Stimulated activated CD4-positive, alpha-beta T cell treated with anti-CD3 and anti-CD28 coated beads, Interleukin-2, amount 100 ng/mL, for 24 hours (primary cell): ENCODE measurements at regions not wholly inside any gene's neighbourhood (a gene's known extent, or its start where the extent isn't known, plus 50 kb on each side); places are given as distances from the start of the nearest gene placed in this dataset.
"Not testable (repeated sequence)": the region's sequence is repeated elsewhere in the genome, so short reads cannot be mapped to it uniquely, and the experiment has no call there.

ENCODE experiments used
- DNase-seq, 2 donors: peaks; one replicate each; pipeline ENCODE4 v3.0.0-alpha.2; 2020

DNA sequence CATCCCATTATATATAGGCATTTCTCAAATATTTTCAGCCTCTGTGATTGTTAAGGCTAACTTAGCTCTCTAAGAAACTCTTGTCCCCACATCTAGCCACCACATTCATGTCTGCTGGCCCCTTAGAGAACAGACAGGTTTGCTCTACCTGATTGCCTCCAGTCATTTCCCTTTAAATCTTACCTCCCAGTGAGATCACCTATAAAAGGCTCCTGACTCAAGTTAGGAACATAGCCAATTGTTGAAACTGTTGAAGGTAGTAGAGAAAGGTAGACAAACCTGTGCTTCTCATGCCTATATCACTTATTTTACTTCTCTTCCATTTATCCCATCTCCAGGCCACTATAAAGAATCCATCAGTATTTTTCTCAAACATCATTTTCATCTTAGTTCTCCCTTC lies 771.4 kb downstream of the DIAPH3 start:
- DNase-seq, result no peak

DNA sequence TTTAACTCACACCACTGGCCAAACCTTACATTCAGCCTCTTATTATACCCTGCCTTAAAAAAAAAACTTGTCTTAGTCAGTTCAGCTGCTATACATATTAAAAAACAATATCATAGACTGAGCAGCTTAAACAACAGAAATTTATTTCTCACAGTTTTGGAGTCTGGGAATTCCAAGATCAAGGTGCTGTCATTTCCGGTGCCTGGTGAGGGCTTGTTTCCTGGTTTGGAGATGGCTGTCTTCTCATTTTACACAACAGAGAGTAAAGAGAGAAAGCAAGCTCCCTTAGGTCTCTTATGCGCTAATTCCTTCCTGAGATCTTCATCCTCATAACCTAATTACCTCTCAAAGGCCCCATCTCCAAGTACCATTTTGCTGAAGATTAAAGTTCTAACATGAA lies 769.2 kb downstream of the DIAPH3 start:
- no peak for DNase-seq

DNA sequence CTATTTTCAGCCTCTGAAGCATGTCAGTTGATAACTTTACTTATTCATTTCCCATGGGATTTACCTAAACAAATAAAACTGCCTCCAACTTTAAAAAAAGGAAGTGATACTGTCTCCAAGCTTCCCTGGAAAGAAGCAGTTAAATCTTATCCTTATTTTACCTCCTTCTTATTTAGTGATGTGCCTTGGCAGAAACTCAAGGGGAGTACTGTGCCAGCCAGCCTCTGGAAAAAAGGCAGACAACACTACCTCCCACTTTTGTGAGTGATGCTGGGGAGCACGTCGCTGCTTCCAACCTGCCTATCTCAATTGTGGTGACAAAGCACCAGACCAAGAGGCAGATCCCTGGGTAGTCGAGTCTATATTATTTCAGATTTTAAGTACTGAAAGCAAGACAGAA lies 765.6 kb downstream of the DIAPH3 start:
- DNase-seq, result no peak

DNA sequence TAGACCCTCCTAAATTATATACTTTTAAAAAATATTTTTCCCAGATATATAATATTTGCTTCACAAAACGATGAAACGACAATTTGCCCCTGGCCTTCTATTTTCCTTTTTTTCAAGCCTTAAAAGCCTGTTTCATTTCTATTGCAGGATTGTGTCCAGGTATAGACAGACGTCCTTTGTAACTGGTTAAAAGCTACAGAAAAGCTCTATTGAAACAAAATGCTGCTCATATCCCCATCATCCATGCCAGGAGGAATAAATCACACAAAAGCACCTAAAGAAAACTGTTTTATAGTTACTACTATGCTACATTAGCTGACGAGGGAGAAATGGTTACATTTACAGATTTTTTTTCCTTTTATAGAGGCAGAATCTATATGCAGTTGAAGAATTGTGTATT lies 765.1 kb downstream of the DIAPH3 start:
- no peak for DNase-seq

DNA sequence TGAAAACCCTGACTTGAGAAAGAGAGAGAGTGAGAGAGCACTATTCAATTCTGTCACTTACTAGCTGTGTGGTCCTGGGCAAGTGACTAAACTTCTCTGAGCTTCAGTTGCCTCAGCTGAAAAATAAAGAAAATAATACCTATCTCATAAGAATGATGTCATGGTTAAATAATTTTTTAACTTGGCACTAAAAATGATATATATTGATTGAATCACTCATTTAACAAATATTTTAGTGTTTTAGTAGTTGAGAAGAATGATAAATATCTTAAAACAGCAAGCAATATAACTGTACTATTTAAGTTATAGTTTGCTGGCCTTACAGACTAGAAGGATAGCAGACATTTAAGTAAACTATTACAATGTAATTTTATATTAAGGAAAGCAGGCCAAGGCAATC lies 764.2 kb downstream of the DIAPH3 start:
- no peak for DNase-seq

DNA sequence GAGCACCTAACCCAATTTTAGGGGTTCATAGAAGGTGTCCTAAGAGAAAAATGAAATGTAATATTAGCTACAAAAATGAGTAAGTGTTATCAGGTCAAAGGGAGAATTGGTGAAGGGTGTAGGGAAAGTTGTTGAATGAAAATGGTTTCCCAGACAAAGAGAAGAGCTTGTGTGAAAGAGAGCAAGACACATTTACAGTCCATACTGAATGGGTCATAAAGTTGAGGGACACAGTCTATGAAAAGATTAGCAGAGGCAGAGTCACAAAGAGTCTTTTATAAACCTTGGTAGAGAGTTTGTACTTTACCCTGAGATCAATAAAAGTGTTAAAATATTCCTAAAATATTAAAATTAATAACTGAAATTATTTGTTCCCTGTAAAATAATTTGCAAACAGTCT lies 759.4 kb downstream of the DIAPH3 start:
- DNase-seq, result no peak

DNA sequence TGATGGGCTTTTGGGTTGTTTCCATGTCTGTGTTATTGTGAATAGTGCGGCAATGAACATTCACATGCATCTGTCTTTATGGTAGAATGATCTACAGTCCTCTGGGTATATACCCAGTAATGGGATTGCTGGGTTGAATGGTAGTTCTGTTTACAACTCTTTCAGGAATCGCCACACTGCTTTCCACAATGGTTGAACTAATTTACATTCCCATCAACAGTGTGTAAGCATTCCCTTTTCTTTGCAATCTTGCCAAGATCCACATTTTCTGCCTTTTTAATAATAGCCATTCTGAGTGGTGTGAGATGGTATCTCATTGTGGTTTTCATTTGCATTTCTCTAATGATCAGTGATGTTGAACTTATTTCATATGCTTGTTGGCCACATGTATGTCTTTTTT lies 756.5 kb downstream of the DIAPH3 start:
- DNase-seq, result not testable (repeated sequence)

GRCh38 chr13:59408738-59409137 lies 755.0 kb downstream of the DIAPH3 start:
- DNase-seq, result no peak

DNA sequence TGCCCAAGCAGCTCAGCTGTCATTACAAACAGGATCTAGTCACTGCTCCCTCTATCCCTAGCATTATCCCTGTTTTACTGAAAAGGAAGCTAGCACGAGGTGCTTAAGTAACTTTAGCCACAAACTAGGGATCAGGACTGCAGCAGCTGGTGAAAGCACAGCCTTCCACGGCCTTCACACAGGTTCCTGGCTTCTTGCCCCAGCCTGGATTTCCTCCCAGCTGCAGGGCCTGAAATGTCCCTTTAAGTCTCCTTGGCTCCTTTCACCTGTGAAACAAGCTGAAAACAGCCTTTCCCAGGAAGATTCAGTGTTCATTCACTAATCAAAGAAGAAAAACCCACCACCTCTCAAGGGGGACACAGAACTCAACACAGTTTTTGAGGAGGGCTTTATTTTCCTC lies 754.5 kb downstream of the DIAPH3 start:
- DNase-seq, result no peak

- DNase-seq, result no peak
These were observed 754.0 kb downstream of the DIAPH3 start for GRCh38 chr13:59409634-59410200.

GRCh38 chr13:59413126-59413525 lies 750.6 kb downstream of the DIAPH3 start:
- no peak for DNase-seq

GRCh38 chr13:59414006-59414405 lies 749.7 kb downstream of the DIAPH3 start:
- DNase-seq, result no peak

GRCh38 chr13:59415498-59415897 lies 748.2 kb downstream of the DIAPH3 start:
- DNase-seq, result no peak

DNA sequence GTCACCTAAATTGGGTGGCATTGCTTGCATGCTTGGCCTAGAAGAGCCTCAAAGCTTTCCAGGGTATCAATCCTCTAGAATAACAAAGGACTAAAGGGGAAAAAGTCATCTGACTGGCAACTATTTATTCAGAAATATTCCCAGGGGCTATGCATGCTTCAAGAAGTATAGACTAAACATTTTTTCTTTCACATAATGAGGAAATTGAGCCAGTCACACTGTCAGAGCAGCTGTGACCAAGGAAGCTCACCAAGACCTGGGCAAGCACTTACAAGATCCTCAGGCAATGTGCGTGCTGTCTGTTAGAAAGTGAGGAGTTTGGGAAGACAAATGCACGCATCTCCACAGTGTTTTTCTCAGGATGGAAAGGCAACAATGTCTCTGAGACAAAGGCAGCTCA lies 747.2 kb downstream of the DIAPH3 start:
- no peak for DNase-seq

DNA sequence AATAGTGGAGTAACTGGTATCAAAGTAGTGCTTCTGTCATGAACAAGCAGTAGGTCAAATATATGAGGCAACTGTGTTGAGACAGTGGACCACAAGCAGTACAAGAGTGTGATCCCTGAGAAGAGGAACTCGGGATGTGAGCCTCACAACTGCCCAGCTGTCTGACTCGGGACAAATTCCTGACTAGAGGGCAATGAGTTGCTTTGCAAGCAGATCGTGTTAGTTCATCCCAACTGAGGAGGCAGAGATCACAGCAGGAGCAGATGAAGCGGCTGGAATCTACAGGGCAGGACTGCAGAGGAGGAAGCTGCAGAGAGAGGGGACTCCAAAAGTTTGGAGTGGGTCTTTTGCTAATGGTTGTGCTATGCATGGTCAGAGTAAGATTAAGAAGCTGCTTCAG lies 741.1 kb downstream of the DIAPH3 start:
- DNase-seq, result no peak

DNA sequence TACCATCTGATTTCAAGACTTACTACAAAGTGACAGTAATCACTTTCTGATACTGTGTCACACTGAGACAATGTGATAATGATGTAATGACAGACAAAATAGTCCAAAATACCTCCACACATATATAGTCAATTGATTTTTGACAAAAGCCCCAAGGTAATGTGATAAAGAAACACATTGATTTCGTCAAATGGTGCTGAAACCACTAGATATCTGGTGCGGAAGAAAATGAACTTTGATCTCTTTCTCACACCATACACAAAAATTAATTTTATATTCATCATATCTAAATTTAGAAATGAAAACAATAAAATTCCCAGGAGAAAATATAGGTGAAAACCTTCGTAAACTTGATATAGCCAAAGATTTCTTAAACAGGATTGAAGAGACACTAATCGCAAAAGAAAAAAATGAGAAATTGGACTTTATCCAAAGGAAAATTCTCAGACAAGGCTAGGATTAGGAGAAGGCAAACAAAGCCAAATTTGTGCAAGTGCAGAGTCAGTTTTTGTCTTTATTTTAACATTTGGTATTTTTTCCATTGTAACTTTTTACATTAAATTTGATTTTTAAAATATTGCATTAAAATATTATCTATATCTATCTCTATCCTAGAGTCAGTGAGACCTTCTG lies 739.9 kb downstream of the DIAPH3 start:
- no peak for DNase-seq

DNA sequence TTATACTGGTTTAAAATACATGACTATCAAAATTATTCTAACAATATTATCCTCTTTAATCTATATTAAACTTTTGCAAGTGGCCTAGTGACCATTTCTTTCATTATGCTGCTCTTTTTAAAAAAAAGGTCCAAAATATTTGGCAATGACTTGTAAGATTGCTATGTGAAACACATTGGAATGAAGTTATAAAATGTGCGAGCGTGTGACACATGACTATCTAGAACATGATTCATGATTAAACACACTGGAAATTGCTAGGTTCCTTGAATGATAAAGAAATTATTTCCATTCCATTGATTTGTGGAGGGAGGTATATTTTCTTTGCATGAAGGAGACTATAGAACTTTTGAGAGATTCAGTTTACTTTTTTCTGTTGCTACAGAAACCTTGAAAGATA lies 739.1 kb downstream of the DIAPH3 start:
- no peak for DNase-seq

DNA sequence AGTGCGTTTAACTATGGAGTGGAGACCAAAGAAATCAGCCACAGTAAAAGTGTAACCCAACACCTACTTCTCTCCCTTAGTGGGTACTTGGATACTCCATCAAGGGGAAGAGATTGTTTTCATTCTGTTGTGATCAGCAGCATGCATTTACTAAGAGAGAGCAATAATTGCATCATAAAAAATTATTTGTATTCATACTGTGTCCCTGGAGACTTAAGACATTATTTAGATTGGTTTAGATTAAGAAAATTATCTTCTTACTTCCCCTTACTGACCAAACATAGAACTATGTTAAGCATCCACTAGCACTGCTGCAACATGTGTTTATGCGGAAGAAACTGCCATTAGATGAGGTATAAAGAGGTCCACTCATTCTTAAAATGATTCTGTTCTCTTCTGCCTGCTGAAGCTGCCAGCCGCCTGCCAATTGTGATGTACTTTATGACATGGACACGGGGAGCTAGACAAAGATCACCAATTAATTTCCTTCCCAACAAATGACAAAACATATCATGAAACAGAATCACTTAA lies 738.5 kb downstream of the DIAPH3 start:
- DNase-seq, result no peak

- no peak for DNase-seq
These were observed 728.7 kb downstream of the DIAPH3 start for GRCh38 chr13:59435024-59435423.

GRCh38 chr13:59437544-59438301 lies 726.0 kb downstream of the DIAPH3 start:
- DNase-seq, result no peak

DNA sequence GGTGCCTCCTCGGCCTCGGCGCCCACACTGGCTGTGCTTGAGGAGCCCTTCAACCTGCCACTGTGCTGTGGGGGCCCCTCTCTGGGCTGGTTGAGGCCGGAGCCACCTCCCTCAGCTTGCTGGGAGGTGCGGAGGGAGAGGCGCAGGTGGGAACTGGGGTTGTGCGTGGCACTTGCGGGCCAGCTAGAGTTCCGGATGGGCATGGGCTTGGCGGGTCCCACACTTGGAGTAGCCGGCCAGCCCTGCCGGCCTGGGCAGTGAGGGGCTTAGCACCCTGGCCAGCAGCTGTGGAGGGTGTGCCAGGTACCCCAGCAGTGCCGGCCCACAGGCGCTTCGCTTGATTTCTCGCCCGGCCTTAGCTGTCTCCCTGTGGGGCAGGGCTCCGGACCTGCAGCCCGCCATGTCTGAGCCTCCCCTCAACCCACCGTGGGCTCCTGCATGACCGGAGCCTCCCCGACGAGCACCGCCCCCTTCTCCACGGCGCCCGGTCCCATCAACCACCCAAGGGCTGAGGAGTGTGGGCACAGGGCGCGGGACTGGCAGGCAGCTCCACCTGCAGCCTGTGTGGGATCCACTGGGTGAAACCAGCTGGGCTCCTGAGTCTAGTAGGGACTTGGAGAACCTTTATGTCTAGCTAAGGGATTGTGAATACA lies 723.8 kb downstream of the DIAPH3 start:
- DNase-seq, result no peak

- not testable (repeated sequence) for DNase-seq
These were observed 722.7 kb downstream of the DIAPH3 start for GRCh38 chr13:59441068-59441467.

GRCh38 chr13:59441596-59442280 lies 722.0 kb downstream of the DIAPH3 start:
- DNase-seq, result no peak
